IMR-90 (cell line): ENCODE measurements at regions not wholly inside any gene's neighbourhood (a gene's known extent, or its start where the extent isn't known, plus 50 kb on each side); places are given as distances from the start of the nearest gene placed in this dataset.

Experiments used
- ATAC-seq: fragments of 200-7000 bp; cut with Tn5 transposase; 2 replicates; pipeline ENCODE4 v1.9.1; 2020; ENCODE audit warnings: low read depth, mild to moderate bottlenecking, moderate library complexity
- BruUV-seq: library from RNA; stranded (reverse); fragments of 400-500 nt; replicated peaks from 2 replicates; lab custom pipeline; 2021; lab: Mats Ljungman, UMichigan
- CTCF ChIA-PET: fragments of 300-600 bp; formaldehyde crosslinking; extraction: SDS; loops from one replicate; lab custom pipeline; 2021; ENCODE audit warnings: antibody characterized with exemption; lab: Yijun Ruan, JAX
- POLR2A ChIA-PET: fragments of 300-600 bp; sonication (Branson Sonifier 250); formaldehyde crosslinking; loops from one replicate; lab custom pipeline; 2022; ENCODE audit warnings: antibody characterized with exemption; ENCODE audit not compliant: unreplicated experiment; lab: Charles Lee
- DNase-seq: peaks from one replicate; pipeline ENCODE4 v3.0.0; 2013
- H2AFZ ChIP-seq: replicated peaks from 2 replicates; pipeline ENCODE3; 2013; ENCODE audit warnings: low read length, mild to moderate bottlenecking; ENCODE audit not compliant: poor library complexity
- H2AK5ac ChIP-seq: 2 replicates; pipeline ENCODE4 v1.6.1; 2013; ENCODE audit warnings: low read depth, low read length, inconsistent platforms
- H2AK9ac ChIP-seq: replicated peaks from 2 replicates; pipeline ENCODE3; 2013; ENCODE audit warnings: mild to moderate bottlenecking, low read depth, low read length, moderate library complexity; ENCODE audit not compliant: poor library complexity
- H2BK120ac ChIP-seq: 2 replicates; pipeline ENCODE4 v1.6.1; 2013; ENCODE audit warnings: low read depth, low read length, inconsistent platforms
- H2BK15ac ChIP-seq: 3 replicates; pipeline ENCODE4 v1.6.1; 2013; ENCODE audit warnings: low read depth, low read length, inconsistent platforms
- H2BK20ac ChIP-seq: 2 replicates; pipeline ENCODE4 v1.6.1; 2013; ENCODE audit warnings: low read depth, mild to moderate bottlenecking, inconsistent platforms, low read length, moderate library complexity
- H2BK5ac ChIP-seq: 2 replicates; pipeline ENCODE4 v1.6.1; 2013; ENCODE audit warnings: mild to moderate bottlenecking, low read depth, low read length, inconsistent platforms; ENCODE audit not compliant: poor library complexity, severe bottlenecking
- H3K14ac ChIP-seq: replicated peaks from 2 replicates; pipeline ENCODE4 v1.6.1; 2013; ENCODE audit warnings: low read depth, low read length, inconsistent platforms
- H3K18ac ChIP-seq: 2 replicates; pipeline ENCODE4 v1.6.1; 2013; ENCODE audit warnings: low read depth, low read length, control low read depth
- H3K23ac ChIP-seq: 2 replicates; pipeline ENCODE4 v1.6.1; 2013; ENCODE audit warnings: low read depth, low read length, inconsistent platforms
- H3K27ac ChIP-seq: 2 replicates; pipeline ENCODE4 v1.5.1; 2013; ENCODE audit warnings: mild to moderate bottlenecking, control low read depth, low read length; ENCODE audit not compliant: insufficient read depth
- H3K27me3 ChIP-seq: 2 replicates; pipeline ENCODE4 v1.6.1; 2013; ENCODE audit warnings: low read length; ENCODE audit not compliant: control insufficient read depth, insufficient read depth
- H3K36me3 ChIP-seq: 2 replicates; pipeline ENCODE4 v1.6.1; 2013; ENCODE audit warnings: low read length, mixed read lengths; ENCODE audit not compliant: control insufficient read depth, insufficient read depth
- H3K4ac ChIP-seq: 2 replicates; pipeline ENCODE4 v1.6.1; 2013; ENCODE audit warnings: low read depth, low read length, inconsistent platforms
- H3K4me1 ChIP-seq: 2 replicates; pipeline ENCODE4 v1.6.1; 2013; ENCODE audit warnings: low read length, mixed read lengths; ENCODE audit not compliant: control insufficient read depth, insufficient read depth
- H3K4me2 ChIP-seq: 2 replicates; pipeline ENCODE4 v1.6.1; 2013; ENCODE audit warnings: low read depth, mild to moderate bottlenecking, control low read depth, low read length, moderate library complexity
- H3K4me3 ChIP-seq: 2 replicates; pipeline ENCODE4 v1.5.1; 2013; ENCODE audit warnings: low read depth, mild to moderate bottlenecking, control low read depth, low read length, moderate library complexity; ENCODE audit not compliant: insufficient read depth
- H3K56ac ChIP-seq: 2 replicates; pipeline ENCODE4 v1.6.1; 2013; ENCODE audit warnings: low read length, inconsistent platforms; ENCODE audit not compliant: insufficient read depth; ENCODE audit errors: extremely low read depth
- H3K79me1 ChIP-seq, 2 experiments: 2 replicates each; pipeline ENCODE4 v1.6.1; 2013; ENCODE audit warnings: low read length in 2 of 2, inconsistent platforms in 1 of 2, low read depth in 1 of 2
- H3K9ac ChIP-seq: 2 replicates; pipeline ENCODE4 v1.6.1; 2013; ENCODE audit warnings: low read depth, low read length, control low read depth
- H3K9me1 ChIP-seq: 2 replicates; pipeline ENCODE4 v1.6.1; 2013; ENCODE audit warnings: low read length, inconsistent platforms; ENCODE audit not compliant: insufficient read depth
- H3K9me3 ChIP-seq: 2 replicates; pipeline ENCODE4 v1.6.1; 2013; ENCODE audit warnings: low read length; ENCODE audit not compliant: control insufficient read depth, insufficient read depth
- H4K20me1 ChIP-seq: 2 replicates; pipeline ENCODE4 v1.6.1; 2013; ENCODE audit warnings: low read length, inconsistent platforms; ENCODE audit not compliant: insufficient read depth
- H4K5ac ChIP-seq: 2 replicates; pipeline ENCODE4 v1.6.1; 2013; ENCODE audit warnings: mild to moderate bottlenecking, low read depth, low read length, control low read depth
- H4K8ac ChIP-seq, 2 experiments: 2 replicates each; pipeline ENCODE4 v1.6.1; 2013; ENCODE audit warnings: low read depth in 2 of 2, low read length in 2 of 2, control low read depth in 1 of 2, inconsistent platforms in 1 of 2
- H4K91ac ChIP-seq: 2 replicates; pipeline ENCODE4 v1.6.1; 2013; ENCODE audit warnings: low read depth, low read length, inconsistent platforms; ENCODE audit not compliant: insufficient read depth
- BHLHE40 ChIP-seq: fragments of 150-350 bp; IDR thresholded peaks from 2 replicates; pipeline ENCODE4 v1.6.1; 2016; ENCODE audit warnings: mild to moderate bottlenecking, low read depth, low read length
- CEBPB ChIP-seq: IDR thresholded peaks from 2 replicates; pipeline ENCODE4 v1.6.1; 2012; ENCODE audit warnings: low read depth, low read length, improper control_type of control experiment
- ELK1 ChIP-seq: fragments of 150-350 bp; IDR thresholded peaks from 2 replicates; pipeline ENCODE4 v1.6.1; 2016; ENCODE audit warnings: low read depth, mild to moderate bottlenecking, low read length, moderate library complexity, borderline replicate concordance
- FOS ChIP-seq: fragments of 150-350 bp; IDR thresholded peaks from 2 replicates; pipeline ENCODE4 v1.6.1; 2016; ENCODE audit warnings: low read depth, low read length
- MAFK ChIP-seq: IDR thresholded peaks from 2 replicates; pipeline ENCODE4 v1.6.1; 2012; ENCODE audit warnings: low read depth, low read length, improper control_type of control experiment
- MAZ ChIP-seq: IDR thresholded peaks from 2 replicates; pipeline ENCODE4 v1.6.1; 2012; ENCODE audit warnings: low read depth, mild to moderate bottlenecking, low read length, improper control_type of control experiment, moderate library complexity, borderline replicate concordance
- MXI1 ChIP-seq: IDR thresholded peaks from 2 replicates; pipeline ENCODE4 v1.6.1; 2012; ENCODE audit warnings: low read depth, mild to moderate bottlenecking, low read length, moderate library complexity, borderline replicate concordance
- NFE2L2 ChIP-seq: fragments of 150-350 bp; IDR thresholded peaks from 2 replicates; pipeline ENCODE4 v1.6.1; 2016; ENCODE audit warnings: low read depth, mild to moderate bottlenecking, low read length
- POLR2A ChIP-seq: IDR thresholded peaks from 2 replicates; pipeline ENCODE4 v1.6.1; 2012; ENCODE audit warnings: mild to moderate bottlenecking, low read depth, low read length
- RCOR1 ChIP-seq: IDR thresholded peaks from 2 replicates; pipeline ENCODE4 v1.6.1; 2012; ENCODE audit warnings: mild to moderate bottlenecking, low read length, improper control_type of control experiment; ENCODE audit not compliant: insufficient replicate concordance
- RFX5 ChIP-seq: IDR thresholded peaks from 2 replicates; pipeline ENCODE4 v1.8.0; 2012; ENCODE audit warnings: low read depth, mild to moderate bottlenecking, low read length, moderate library complexity
- WGBS, 2 experiments: methylation state at CpG; one replicate each; pipeline versions ENCODE4 v1.1.5 to v1.1.7; 2013; ENCODE audit warnings: missing lambda C conversion rate in 2 of 2; ENCODE audit not compliant: insufficient read length in 1 of 2; ENCODE audit errors: extremely low coverage in 2 of 2; 5-methylcytosine and 5-hydroxymethylcytosine counted together
- dilution Hi-C: fragments of 300-500 bp; cut with HindIII; formaldehyde crosslinking; loops from one replicate; pipeline ENCODE4 v1.14.3; 2018; ENCODE audit warnings: low sequenced_read_pairs; ENCODE audit not compliant: unreplicated experiment
- in situ Hi-C: fragments of 300-500 bp; cut with MboI; formaldehyde crosslinking; loops from 3 replicates; pipeline ENCODE4 v1.14.3; 2019; ENCODE audit warnings: low sequenced_read_pairs, inconsistent platforms, mixed read lengths
- intact Hi-C: fragments of 100-400 bp; cut with micrococcal nuclease; formaldehyde crosslinking; loops from 2 replicates; pipeline ENCODE4 v1.10.0; 2022
- TF ChIP-seq, protein P1 (sequence below): conservative IDR thresholded peaks from 2 replicates; pipeline ENCODE4 v1.5.1; 2012; ENCODE audit warnings: mild to moderate bottlenecking, low read depth, low read length, improper control_type of control experiment
- TF ChIP-seq, protein P2 (sequence below): fragments of 150-350 bp; IDR thresholded peaks from 2 replicates; pipeline ENCODE4 v1.6.1; 2017; ENCODE audit warnings: mild to moderate bottlenecking, antibody characterized with exemption, low read length, low read depth

DNA sequence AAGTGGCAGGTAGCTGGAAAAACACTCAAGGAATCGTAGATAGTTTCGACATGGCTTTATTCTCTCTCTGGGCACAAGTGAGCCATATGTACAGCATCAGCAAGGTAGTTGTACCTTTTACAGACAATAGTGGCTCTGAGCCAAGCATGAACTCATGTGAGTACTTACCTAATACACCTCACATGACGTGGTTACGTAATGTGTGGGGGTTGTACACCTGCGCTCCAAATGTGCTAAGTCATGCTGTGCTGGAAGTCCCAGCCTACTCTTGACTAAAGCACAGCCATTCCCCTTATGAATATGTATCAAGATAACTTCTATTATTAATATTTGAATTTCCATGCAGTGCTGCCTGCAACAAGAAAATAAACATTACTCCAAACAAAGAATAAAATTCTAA lies 78.8 kb upstream of the HMGN3 start:
- BruUV-seq = no TSS peak
- no peak overlapping the region for H3K14ac ChIP-seq
- H3K9me3 ChIP-seq = 0 out of 2 replicates have a peak, but pooled peaks cover 1% of the 10 kb centered on the region
- CTCF ChIA-PET = no interaction called here
- H2AK5ac ChIP-seq = no peak overlapping the region
- no peaks in the 10 kb centered on the region for H3K79me1 ChIP-seq
- H3K27me3 ChIP-seq = no peaks in the 10 kb centered on the region
- H3K4ac ChIP-seq = no peak overlapping the region
- no peak overlapping the region for H3K4me3 ChIP-seq
- no peak overlapping the region for H2BK20ac ChIP-seq
- H4K5ac ChIP-seq = no peak overlapping the region
- intact Hi-C loops (no loop called here), dilution Hi-C loops (no loop called here), in situ Hi-C loops (no loop called here)
- no peak overlapping the region for H3K27ac ChIP-seq
- no peak overlapping the region for H2BK120ac ChIP-seq
- H4K91ac ChIP-seq = no peak overlapping the region
- H2BK5ac ChIP-seq = no peak overlapping the region
- H2AFZ ChIP-seq = no peak overlapping the region
- ATAC-seq (no peak), DNase-seq (no peak)
- no peaks in the 10 kb centered on the region for H3K4me1 ChIP-seq
- no peak overlapping the region for H3K56ac ChIP-seq
- no peaks in the 10 kb centered on the region for H4K20me1 ChIP-seq
- H2BK15ac ChIP-seq = no peak overlapping the region
- no peak overlapping the region for H3K18ac ChIP-seq
- no peaks in the 10 kb centered on the region for H3K9me1 ChIP-seq
- no peak overlapping the region for H4K8ac ChIP-seq
- H3K9ac ChIP-seq = no peak overlapping the region
- no peak overlapping the region for H3K4me2 ChIP-seq
- no peak overlapping the region for H3K23ac ChIP-seq
- H2AK9ac ChIP-seq = no peak overlapping the region
- H3K36me3 ChIP-seq = no peaks in the 10 kb centered on the region
- no CpG with 5 or more reads among the region's 5 CpGs for WGBS, 2 experiments
- no peak for TF ChIP-seq ELK1
- TF ChIP-seq FOS = no peak
- no peak for TF ChIP-seq RCOR1
- TF ChIP-seq MAFK = no peak
- TF ChIP-seq RFX5 = no peak
- no peak for TF ChIP-seq BHLHE40
- TF ChIP-seq, protein P1, sequence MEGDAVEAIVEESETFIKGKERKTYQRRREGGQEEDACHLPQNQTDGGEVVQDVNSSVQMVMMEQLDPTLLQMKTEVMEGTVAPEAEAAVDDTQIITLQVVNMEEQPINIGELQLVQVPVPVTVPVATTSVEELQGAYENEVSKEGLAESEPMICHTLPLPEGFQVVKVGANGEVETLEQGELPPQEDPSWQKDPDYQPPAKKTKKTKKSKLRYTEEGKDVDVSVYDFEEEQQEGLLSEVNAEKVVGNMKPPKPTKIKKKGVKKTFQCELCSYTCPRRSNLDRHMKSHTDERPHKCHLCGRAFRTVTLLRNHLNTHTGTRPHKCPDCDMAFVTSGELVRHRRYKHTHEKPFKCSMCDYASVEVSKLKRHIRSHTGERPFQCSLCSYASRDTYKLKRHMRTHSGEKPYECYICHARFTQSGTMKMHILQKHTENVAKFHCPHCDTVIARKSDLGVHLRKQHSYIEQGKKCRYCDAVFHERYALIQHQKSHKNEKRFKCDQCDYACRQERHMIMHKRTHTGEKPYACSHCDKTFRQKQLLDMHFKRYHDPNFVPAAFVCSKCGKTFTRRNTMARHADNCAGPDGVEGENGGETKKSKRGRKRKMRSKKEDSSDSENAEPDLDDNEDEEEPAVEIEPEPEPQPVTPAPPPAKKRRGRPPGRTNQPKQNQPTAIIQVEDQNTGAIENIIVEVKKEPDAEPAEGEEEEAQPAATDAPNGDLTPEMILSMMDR = no peak
- TF ChIP-seq, protein P2, sequence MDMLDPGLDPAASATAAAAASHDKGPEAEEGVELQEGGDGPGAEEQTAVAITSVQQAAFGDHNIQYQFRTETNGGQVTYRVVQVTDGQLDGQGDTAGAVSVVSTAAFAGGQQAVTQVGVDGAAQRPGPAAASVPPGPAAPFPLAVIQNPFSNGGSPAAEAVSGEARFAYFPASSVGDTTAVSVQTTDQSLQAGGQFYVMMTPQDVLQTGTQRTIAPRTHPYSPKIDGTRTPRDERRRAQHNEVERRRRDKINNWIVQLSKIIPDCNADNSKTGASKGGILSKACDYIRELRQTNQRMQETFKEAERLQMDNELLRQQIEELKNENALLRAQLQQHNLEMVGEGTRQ = no peak
- TF ChIP-seq CEBPB = no peak
- no peak for TF ChIP-seq MXI1
- TF ChIP-seq MAZ = no peak
- no peak for TF ChIP-seq POLR2A
- TF ChIP-seq NFE2L2 = no peak
- POLR2A ChIA-PET = no interaction called here
